GM21529 (cell line): ENCODE measurements at regions not wholly inside any gene's neighbourhood (a gene's known extent, or its start where the extent isn't known, plus 50 kb on each side); places are given as distances from the start of the nearest gene placed in this dataset.

ENCODE experiments used
- ATAC-seq: cut with Tn5 transposase; IDR thresholded peaks from one replicate; pipeline ENCODE4 v1.9.1; 2021; ENCODE audit not compliant: unreplicated experiment

DNA sequence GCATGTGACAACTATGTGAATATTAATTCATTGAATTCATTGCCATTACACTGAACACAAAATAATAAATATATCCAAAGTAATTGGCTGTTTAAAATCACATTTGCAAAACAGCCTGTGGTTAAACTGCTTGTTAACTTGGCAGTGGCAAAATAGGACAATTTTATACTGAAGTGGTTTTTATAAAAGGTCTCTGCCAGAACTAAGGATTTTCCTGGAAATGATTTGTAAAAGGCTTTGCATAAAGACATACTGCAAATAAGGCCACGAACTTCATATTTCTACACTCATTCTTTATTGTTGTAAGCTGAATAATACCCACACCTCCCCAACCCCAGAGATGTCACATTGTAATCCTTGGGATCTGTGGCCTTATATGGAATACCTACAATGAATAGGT lies 370.3 kb upstream of the RGMB start:
- ATAC-seq, result no peak

DNA sequence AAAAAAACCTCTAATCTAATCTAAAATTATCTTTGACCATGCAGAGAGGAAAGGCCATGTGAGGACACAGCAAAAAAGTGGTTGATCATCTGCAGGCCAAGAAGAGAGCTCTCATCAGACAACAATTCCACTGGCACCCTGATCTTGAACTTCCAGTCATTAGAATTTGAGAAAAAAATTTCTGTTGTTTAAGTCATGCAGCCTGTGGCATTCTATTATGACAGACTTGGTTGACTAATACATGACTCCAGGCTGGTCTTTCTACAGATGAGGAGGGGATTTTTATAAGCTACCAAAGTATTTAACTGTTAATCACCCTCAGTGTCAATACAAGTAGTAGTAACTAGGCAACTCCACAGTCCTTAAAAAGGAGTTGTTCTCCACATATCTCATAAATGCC lies 358.5 kb upstream of the RGMB start:
- no peak for ATAC-seq

DNA sequence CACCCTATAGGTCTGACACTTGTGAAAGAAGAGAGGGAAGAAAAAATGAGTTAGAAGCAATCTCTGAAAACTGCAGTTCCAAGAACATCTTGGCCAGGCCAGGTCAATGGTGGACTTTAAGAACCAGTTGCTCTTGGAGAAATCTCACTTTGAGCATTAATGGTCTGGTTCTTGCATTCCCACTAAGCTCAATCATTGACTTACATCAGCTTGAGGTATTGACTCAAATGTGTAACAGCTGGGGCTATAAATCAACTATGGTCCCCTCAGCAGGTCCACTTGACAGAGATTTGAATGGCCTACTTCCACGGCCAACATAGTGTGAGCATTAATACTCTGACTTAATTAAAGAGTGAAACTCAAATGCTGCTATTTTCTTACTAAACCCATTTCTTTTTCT lies 357.8 kb upstream of the RGMB start:
- no peak for ATAC-seq

DNA sequence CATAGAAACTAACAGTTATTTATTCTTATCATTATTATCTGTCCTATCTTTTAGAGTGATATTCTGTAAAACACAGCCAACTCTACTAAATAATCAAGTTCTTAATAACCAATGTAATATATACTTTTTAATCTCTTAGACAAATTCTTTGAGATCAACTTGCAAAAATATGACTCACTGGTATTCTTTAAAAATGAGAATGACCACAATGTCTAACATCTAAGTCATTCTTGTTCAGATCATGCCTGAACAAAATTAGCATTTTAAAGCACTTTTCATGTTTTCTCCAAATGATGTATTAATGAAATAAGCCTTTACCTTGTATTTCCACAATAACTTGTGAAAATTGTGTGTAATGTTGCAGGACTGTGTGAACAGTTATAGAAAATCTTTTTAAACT lies 356.9 kb upstream of the RGMB start:
- no peak for ATAC-seq

DNA sequence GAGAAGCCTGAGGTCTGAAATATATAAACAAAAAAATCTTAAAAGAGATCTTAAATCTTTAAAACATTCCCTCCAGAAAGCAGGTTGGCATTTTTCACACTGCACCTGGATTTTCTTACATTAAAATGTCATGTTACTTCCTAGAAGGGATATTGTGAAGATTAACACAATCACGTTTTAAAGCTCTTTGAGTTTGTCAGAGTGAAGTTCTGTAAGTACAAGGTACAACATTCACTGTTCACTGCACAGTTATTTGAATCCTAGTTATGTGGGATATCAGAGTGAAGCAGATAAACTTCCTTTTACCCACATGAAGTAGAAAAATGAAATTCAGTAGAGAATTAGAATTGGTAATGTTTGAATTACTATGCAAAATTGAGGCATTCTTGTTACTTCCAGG lies 353.6 kb upstream of the RGMB start:
- no peak for ATAC-seq

DNA sequence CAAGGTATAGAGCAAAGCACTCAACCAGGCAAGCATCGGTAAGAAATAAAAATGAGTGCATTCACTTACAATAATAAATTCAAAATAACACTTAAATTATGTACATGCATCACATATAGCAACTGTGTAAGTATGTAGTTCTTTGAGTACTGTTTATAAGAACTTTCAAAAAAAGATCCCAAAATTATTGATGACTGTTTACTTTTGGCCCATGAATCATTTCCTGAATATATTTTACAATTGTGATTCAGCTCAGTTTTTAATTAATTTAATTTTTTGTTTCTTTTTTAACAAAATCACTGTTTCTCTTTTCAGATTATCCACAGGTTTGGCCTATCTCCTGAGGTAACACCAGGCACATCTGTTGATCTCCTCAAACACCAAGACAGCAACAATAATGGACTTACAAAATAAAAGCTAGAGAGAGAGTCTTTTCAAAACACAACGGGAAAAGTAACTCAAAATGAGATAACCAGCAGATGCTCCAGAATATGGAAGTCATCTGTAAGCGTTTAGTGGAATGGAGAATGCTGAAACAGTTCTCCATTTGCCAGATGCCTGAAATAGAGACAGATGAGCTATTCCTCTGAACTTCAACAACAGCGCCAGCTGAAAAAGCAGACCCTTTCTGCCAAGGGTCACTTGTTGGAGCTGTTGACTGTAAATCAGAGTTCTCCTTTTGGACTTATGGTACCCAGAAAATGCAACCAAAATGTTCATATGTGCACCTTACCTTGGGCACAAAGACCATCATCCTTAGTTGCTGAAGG lies 348.6 kb upstream of the RGMB start:
- no peak for ATAC-seq

DNA sequence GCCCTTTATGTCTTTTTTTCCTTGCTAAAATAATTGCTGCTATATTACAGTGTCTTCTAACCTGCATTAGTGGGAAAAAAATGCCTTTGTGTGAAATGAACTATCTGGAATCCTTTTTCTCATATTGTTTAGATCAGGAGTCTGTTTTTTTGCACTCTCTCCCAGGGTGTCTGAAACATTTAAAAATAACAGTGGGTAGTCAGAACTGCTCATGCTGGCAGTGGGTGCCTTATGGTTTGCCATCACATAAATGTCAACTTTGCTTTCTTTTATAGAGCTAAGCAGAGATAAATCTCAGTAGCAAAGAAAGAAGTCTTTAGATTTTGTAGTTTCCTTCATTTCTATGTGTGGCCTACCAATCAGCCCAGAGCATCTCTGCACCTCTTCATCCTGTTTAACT lies 347.8 kb upstream of the RGMB start:
- no peak for ATAC-seq

DNA sequence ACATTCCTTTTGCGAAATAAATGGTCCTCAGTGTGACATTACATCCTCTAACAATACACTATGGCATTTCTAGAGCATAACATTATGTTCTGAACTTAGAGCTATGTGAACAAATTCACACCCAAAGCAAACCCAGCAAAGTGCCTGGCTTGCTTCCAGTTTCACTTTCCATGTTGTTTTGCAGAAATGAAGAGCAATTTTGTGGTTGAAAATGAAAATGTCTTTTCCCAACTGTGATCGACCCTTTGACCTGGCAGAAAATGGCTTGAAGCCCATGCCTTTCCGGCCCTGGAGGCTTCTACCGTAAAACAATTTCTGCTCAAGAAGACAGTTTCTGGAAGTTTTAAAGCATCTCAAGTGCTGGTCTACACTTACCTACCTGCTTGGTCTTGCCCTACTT lies 344.7 kb upstream of the RGMB start:
- peak; percentile 67 for ATAC-seq

DNA sequence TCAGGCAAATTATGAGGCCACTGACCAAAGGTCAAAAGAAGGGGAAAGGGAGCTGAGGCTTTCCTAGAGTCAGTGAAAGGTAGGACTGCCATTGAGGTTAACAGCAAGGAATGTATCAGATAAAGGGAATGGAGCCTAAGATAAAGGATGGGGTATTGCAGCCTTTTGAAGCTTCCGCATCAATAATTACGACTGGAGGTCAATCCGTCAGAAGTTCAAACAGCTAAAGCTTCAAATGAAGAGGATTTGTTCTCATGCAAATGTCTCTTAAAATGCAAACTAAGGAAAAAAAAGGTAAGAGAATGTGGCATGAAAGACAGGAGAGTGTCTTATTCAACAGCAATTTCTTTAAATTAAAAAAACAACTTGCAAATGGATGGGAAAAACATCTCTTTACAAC lies 341.1 kb upstream of the RGMB start:
- ATAC-seq, result no peak

DNA sequence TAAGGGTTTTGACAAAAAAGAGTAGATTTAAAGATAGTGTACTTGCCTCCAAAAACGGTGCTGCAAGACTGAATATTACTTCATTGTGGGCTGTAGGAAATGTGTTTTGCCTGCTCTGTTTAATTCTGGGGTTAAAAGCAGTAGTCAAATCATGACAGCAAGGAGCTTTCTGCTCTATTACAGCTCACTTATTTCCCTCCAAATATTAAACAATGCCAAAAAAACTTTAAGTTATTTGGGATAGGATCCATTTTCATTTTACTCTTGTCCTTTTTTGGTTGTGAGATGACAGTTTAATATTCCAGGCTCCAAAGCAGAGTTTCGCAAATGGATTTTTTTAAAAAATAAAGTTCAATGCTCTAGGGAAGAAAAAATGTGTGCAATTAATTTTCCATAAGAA lies 340.4 kb upstream of the RGMB start:
- no peak for ATAC-seq

DNA sequence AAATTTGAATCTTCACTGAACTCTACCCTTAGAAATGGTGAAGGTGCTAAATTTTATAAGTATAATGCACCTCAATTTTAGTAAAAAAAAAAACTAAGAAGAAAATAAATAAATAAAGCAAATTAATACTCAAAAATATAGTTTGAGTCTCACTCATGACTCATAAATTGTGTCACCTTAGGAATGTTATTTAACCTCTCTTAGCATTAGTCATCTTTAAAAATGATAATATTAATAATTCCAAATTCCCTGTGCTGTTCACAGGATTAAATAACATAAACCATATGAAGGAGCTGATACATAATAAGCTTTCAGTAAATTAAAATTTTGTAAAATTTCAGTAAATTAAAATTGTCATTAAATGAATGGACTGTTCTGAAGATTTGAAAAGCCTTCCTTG lies 339.8 kb upstream of the RGMB start:
- no peak for ATAC-seq

DNA sequence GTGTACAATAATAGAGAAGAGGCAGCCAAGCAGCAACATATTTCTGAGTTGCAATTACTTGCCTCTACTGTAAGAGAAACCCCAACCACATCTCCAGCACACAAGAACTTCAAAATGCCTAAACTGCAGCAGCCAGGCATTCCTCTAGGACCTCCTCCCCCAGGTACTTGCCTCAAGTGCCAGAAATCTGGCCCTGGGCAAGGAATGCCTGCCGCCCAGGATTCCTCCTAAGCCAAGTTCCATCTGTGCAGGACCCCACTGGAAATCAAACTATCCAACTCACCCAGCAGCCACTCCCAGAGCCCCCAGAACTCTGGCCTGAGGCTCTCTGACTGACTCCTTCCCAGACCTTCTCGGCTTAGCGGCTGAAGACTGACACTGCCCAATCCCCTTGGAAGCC lies 336.8 kb upstream of the RGMB start:
- ATAC-seq, result no peak

DNA sequence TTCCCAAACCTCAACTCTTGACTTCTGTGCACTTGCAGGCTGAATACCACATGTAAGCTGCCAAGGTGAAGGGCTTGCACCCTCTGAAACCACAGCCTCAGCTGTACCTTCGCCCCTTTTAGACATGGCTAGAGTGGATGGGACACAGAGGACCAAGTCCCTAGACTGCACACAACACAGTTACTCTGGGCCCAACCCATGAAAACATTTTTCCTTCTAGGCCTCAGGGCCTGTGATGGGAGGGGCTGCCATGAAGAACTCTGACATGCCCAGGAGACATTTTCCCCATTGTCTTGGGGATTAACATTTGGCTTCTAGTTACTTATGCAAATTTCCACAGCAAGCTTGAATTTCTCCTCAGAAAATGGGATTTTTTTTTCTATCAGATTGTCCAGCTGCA lies 331.0 kb upstream of the RGMB start:
- ATAC-seq, result no peak

DNA sequence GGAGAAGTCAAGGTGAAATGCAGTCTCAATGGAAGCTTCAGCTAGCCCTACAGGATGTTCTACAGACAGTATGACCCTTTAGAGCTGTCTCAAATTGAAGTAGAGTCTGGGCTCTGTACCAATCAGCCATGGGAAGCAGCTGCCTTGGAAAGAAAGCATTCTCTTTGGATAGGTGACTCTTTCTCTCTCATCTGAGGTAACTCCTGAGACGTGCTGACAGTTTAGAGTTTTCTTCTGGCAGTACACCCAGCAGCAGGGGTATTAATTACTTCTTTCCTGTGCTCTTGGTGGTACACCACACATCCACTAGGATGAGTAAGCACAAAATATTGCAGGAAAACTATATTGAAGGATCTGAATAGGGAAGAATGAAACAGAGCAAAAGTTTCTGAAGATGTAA lies 329.6 kb upstream of the RGMB start:
- no peak for ATAC-seq

DNA sequence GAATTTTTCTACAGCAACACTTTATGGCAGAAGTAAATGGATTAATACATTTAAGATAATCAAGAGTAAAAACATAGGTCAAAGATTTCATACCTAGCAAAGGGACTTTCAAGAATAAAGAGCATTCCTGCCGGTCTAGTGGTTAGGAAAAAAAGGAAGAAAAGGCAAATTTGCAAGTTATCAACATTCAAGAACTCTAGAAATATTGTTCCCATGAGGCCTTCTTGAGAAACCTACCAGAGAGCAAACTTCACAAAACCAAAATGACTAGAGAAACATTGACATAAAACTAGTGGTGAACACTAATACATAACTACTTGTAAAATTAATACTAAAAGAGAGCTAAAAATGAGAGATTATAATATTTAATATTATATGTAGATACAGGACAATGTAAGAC lies 320.2 kb upstream of the RGMB start:
- no peak for ATAC-seq

DNA sequence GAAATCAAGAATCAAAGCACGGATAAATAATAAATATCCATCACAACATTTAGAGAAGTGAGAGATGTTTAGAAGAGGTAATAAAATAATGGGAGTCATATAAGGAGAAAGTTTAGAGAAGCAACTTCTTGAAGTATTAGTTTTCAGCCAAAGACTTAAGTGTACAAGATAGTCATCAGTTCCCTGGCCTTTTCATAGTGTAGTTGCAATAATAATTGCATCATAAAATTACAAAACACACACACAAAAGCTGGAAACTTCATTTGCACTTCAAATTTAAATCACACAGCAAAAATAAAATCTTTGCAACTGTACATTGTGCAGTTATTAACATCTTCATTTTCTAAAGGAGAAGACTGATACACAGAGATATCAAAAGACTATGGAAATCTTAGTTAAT lies 319.1 kb upstream of the RGMB start:
- ATAC-seq, result no peak

DNA sequence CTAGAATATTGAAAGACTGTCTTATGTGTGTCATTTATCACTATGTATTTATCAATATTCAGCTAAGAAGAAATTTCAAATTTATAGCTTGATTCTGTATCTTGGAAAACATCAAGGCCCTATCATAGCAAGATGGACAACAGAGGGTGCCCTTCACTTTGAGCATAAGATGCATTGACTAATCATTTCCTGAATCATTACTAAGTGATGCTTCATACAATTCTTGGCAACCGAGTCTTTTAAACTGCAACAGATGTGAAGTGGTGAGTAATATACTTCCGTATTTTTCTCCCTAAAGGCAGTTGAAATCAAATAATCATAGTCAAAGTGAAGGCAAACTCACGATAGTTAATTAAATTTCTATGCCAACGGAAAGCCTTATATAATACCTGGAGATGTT lies 318.6 kb upstream of the RGMB start:
- ATAC-seq, result no peak

DNA sequence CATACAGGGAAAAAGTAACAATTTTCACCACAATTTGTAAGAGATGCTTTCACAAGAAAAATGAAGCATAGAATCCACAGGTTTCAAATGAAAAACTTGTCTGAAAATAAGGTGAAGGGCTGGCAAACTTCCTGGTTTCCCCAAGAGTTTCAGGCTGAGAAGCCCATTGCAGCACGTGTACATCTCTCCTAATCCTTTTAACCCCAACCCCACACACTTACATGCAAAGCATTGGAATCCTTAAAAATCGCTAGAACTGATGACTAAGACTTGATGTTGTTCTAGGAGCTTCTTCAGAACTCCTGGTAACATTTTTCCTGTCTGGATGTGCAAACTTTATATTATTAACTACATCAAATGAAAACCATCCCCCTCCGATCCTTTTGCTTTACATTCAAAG lies 317.8 kb upstream of the RGMB start:
- no peak for ATAC-seq

DNA sequence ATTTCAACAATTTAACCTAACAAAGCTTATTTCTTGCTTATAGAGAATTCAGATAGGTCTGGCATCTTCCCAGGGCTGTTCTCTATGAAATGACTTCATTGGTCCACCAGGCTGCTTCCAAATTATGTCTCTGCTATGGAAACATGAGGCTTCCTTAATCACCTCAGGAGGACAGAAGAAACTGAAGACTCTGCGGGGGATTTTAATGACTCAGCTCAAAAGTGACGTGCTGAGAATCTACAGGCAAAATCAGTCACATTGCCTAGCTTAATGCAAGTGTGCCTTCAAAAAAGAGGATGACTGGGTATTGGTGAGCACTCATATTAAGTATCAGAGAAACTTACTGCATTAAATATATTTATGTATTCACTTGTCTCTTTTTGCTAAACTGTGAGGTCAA lies 315.5 kb upstream of the RGMB start:
- ATAC-seq, result no peak

DNA sequence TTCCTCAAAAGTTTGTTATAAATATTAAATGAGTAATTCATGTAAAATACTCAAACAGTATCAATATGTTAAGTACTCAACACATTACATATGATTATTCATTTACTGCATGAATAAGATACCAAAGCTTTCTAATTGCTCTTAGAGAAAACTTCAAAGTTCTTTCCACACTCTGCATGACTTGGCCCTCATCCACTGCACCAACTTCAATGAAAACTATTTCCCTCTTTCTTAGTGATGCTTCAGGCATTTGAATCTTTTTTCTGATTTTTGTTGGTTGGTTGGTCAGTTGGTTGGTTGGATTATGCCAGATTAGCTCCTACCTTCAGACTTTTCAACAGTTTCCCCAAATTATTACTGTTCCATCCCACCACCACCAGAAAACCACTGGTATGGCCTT lies 314.7 kb upstream of the RGMB start:
- no peak for ATAC-seq

DNA sequence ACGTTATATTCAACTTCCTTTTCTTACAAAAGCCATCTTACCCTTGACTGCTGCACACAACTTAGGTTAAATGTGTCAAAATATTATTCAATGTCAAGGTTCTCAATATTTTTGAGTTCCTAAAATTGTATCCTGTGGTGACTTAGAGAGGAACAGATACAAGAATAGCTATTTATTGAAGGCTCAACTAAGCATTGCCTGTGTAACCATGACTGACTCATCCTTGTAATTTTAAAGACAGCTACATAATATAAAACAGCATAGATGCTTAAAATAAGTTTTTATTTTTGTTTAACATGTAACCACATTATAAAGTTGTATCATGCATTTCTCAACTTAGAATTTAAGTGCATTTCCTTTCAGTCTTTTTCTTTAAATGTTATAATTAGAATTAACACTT lies 312.9 kb upstream of the RGMB start:
- no peak for ATAC-seq

DNA sequence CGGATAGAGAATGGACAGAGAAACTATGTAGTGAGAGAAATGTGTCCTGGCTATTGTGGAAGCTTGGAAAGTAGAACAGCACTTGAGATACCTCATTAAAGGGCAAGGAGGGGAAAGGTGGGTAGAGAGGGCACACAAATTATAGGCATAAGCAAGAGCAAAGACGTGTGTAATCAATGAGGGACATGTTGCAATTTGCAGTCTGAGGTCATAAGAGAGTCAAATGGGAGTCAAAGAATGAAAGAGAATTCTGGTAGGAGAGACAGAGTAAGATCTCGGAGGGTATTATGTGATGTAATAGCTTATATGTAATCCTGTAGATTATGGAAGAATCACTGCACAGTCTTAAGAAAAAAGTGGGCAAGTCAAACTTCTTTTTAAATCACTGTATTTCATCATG lies 312.0 kb upstream of the RGMB start:
- ATAC-seq, result no peak

DNA sequence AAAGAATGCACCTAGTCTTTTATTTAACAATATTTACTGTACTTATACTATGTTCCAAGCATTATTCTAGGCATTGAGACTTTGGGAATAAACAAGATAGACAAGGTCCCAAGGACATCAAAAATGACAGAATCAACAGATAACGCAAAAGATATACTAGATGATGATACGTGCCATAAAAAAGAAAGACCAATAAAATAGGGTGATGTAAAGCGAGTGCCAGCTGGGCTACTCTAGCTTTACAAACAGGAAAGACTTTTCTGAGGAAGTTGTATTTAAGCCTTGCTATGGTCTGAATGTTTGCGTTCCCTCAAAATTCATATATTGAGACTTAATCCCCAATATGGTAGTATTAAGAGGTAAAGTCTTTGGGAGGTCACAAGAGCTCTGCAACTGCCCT lies 310.2 kb upstream of the RGMB start:
- ATAC-seq, result no peak

DNA sequence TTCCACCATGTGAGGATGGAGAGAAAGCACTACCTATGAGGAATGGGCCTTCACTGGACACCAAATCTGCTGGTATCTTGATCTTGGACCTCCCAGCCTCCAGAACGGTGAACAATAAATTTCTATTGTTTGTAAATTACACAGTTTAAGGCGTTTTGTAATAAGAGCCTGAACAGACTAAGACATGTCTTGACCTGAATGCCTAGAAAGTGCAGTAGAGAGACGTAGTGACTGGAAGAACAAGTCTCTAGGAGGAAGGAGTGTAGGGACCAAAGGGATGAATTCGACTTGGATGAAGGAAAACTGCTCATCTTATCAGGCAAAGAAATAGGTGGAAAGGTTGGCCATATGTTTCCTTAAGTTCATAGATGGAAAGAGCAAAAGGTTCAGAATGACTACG lies 309.8 kb upstream of the RGMB start:
- no peak for ATAC-seq
